ENCODE measurements at regions not wholly inside any gene's neighbourhood (a gene's known extent, or its start where the extent isn't known, plus 50 kb on each side); places are given as distances from the start of the nearest gene placed in this dataset.
"Not testable (repeated sequence)": the region's sequence is repeated elsewhere in the genome, so short reads cannot be mapped to it uniquely, and the experiment has no call there.

DNA sequence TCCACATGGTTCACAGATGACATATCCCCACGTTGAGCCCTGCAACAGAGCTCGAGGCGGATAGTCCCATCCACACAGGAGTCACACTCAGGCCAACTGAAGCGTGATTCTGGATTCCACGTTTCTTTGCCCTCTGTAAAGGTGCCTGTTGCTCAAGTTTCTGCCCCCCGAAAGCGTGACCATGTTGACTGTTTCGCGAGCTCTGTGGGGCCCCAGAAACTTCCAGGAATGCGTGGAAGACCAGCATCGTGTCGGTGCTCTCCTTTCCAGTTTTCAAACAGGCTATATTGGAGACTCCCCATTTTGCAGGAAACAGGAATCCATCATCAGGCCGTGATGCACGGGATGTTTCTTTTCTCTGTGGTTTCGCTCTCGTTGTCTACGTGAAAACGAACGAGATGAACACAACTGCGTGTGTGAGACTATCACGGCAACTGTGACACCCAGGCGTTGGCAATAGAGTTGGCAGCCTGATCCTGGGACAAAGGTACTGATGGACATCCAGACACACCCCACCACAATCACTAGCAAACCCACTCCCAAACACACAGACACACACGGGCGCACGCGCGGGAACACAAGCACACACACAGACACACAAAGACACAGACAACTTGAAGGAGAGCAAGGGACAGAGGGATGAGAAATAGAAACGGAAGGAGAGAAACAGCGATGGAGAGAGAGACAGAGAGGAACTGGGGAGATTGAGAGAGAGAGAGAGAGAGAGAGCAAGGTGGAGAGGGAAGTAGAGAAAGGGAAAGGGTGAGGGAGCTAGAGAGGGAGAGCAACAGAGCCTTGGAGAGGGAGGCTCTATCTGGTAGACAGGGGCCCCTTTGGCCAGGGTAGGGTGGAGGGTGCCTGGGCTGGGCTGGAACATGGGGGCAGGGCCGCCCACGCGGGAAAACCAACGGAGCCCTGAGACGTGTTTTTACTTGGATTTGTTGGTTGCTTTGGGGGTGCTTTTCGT, 1609.3 kb downstream of the SPATA31A7 start:
- peaks cover 33% of the 10 kb centered on the region for H3K27me3 Mint-ChIP-seq (ENCODE audit: unreplicated experiment)
- peaks cover 22% of the 10 kb centered on the region for H3K9me3 Mint-ChIP-seq (ENCODE audit: unreplicated experiment)
- not testable (repeated sequence) for H3K4me1 Mint-ChIP-seq (ENCODE audit: low read depth, unreplicated experiment)
- peak; percentile 27 for DNase-seq
- H3K36me3 Mint-ChIP-seq (ENCODE audit: unreplicated experiment) = peaks cover 19% of the 10 kb centered on the region
- H3K4me3 Mint-ChIP-seq (ENCODE audit: unreplicated experiment) = peak overlapping the region; percentile 82
- H3K27ac Mint-ChIP-seq (ENCODE audit: unreplicated experiment) = peak overlapping the region; percentile 53

DNA sequence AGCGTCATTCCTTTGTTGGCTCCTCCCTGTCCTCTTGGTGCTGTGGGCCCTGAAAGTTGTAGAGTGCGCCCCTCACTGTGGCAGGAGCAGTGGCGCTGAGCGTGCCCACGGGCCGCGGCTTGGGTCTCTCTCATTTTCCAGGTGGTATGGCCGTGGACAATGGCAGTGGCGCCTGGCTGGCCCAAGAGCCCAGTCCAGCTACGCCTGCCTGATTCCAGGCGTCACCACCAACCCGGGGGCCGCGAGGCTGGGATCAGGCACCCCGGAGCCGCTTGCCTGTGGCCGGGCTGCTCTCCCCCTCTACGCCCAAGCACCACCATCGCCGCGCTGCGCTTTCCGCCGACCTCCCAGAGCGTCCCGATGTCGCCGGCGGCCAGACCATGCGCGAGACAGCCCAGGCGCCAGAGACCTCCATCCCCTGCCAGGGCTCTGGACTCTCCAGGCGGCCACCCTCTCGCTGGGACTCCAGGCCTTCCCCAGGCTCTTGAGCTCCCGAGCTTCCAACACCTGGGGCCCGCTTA, 1610.1 kb downstream of the SPATA31A7 start:
- H3K4me1 Mint-ChIP-seq (ENCODE audit: low read depth, unreplicated experiment); H3K27ac Mint-ChIP-seq (ENCODE audit: unreplicated experiment): not testable (repeated sequence)
- peak; percentile 79 for DNase-seq
- peaks cover 22% of the 10 kb centered on the region for H3K9me3 Mint-ChIP-seq (ENCODE audit: unreplicated experiment)
- peaks cover 19% of the 10 kb centered on the region for H3K36me3 Mint-ChIP-seq (ENCODE audit: unreplicated experiment)
- H3K4me3 Mint-ChIP-seq (ENCODE audit: unreplicated experiment) = peak overlapping the region; percentile 87
- peaks cover 35% of the 10 kb centered on the region for H3K27me3 Mint-ChIP-seq (ENCODE audit: unreplicated experiment)

DNA sequence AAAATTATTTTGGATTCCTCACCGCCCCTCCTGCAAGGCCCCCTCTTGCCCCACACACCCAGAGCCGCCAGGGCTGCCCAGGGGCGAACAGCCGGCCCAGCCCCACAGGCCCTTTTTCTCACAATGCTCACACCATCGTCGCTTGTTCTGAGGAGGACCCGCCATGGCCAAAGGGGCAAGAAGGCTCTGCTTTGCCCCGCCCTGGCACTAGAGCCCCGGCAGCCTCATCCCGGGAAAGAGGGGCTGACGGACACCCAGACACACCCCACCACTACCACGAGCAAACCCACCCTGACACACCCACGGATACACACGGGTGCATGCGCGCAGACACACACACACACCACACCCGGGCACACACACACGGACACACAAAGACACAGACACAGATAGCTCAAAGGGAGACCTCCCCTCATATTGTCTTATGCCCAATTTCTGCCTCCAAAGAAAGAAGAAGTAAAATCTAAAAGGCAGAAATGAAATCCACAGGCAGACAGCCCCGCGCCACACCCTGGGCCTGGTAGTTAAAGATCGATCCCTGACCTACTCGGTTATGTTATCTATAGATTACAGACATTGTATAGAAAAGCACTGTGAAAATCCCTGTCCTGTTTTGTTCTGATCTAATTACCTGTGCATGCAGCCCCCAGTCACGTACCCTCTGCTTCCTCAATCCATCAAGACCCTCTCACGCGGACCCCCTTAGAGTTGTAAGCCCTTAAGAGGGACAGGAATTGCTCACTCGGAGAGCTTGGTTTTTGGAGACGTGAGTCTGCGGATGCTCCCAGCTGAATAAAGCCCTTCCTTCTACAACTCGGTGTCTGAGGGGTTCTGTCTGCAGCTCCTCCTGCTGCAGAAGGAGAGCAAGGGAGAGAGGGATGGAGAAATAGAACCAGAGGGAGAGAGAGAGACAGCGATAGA, 1610.9 kb downstream of the SPATA31A7 start:
- DNase-seq = peak; percentile 41
- Mint-ChIP-seq H3K36me3 (ENCODE audit: unreplicated experiment) (peaks cover 19% of the 10 kb centered on the region), H3K4me3 (ENCODE audit: unreplicated experiment) (peak overlapping the region; percentile 87)

DNA sequence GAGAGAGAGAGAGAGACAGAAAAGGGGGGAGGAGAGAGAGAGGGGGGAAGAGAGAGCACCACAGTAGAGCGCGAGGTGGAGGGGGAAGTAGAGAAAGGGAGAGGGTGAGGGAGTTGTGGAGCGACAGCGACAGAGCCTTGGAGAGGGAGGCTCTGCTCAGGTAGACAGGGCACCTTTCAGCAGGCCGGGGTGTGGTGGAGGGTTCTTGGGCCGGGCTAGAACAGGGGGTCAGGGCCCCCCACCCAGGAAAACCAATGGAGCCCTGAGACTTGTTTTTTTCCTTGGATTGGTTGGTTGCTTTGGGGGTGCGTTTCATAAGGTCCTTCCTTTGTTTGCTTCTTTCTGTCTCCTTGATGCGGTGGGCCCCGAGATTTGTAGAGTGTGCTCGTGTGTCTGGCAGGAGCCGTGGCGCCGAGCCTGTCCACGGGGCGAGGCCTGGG, 1611.6 kb downstream of the SPATA31A7 start:
- DNase-seq = peak; percentile 31
- Mint-ChIP-seq H3K9me3 (ENCODE audit: unreplicated experiment) (peaks cover 22% of the 10 kb centered on the region), H3K27me3 (ENCODE audit: unreplicated experiment) (peaks cover 38% of the 10 kb centered on the region), H3K36me3 (ENCODE audit: unreplicated experiment) (peaks cover 19% of the 10 kb centered on the region), H3K4me3 (ENCODE audit: unreplicated experiment) (peak overlapping the region; percentile 87), H3K27ac (ENCODE audit: unreplicated experiment) (peak overlapping the region; percentile 86)
- not testable (repeated sequence) for H3K4me1 Mint-ChIP-seq (ENCODE audit: low read depth, unreplicated experiment)

More for the DNA sequence above, 1610.9 kb downstream of the SPATA31A7 start:
- Mint-ChIP-seq H3K27ac (ENCODE audit: unreplicated experiment) (peak overlapping the region; percentile 40), H3K9me3 (ENCODE audit: unreplicated experiment) (peaks cover 22% of the 10 kb centered on the region), H3K27me3 (ENCODE audit: unreplicated experiment) (peaks cover 38% of the 10 kb centered on the region)
- not testable (repeated sequence) for H3K4me1 Mint-ChIP-seq (ENCODE audit: low read depth, unreplicated experiment)

DNA sequence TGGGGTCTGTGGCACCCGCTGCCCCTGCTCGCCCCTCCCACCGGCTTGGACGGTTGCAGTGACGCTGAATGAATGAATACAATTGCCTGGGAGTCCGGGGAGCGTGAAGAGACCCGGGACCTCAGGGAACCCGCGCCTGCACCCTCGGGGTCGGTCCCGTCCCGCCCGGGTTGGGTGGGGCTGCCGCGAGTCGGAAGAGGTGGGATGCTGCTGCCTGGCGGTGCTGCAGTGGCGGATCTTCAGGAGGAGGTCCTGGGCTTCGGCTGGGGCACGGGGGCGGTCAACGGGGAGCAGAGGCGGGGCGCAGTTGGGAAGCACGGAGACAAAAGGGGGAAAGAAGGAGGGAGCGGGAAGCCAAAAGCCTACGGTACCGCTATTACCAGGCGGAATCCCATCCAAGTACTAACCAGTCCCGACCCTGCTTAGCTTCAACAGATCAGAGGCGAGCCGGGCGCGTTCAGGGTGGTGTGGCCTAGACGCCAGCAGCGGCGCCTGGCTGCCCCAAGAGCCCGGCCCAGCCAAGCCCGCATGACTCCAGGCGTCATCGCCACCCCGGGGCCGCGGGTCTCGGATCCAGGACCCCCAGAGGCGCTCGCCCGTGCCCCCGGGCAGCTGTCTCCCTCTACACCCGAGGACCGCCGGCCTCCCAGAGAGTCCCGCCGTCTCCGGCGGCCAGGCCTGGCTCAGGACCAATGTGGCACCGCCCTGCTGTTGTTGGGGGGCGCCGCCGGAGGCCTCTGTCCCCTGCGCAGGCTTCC, 1612.3 kb downstream of the SPATA31A7 start:
- Mint-ChIP-seq H3K27me3 (ENCODE audit: unreplicated experiment) (peaks cover 38% of the 10 kb centered on the region), H3K4me3 (ENCODE audit: unreplicated experiment) (peak overlapping the region; percentile 87), H3K36me3 (ENCODE audit: unreplicated experiment) (peaks cover 19% of the 10 kb centered on the region), H3K9me3 (ENCODE audit: unreplicated experiment) (peaks cover 22% of the 10 kb centered on the region)
- H3K27ac Mint-ChIP-seq (ENCODE audit: unreplicated experiment); H3K4me1 Mint-ChIP-seq (ENCODE audit: low read depth, unreplicated experiment): not testable (repeated sequence)
- DNase-seq = peak; percentile 89

DNA sequence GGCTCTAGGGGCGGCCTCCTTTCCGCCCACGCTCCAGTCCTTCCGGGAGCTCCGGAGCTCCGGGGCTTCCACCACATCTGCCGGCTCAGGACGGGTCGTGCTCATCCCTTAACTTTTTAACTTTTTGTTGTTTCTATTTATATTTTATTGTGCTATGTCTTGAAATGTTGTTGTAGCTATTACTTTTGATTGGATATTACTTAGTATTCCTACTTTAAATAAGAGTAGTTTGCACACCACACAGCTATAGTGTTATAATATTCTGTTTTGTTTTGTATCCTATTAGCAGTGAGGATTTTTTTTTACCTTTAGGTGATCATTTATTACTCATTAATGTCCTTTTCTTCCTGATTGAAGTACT, 1612.9 kb downstream of the SPATA31A7 start:
- peaks cover 22% of the 10 kb centered on the region for H3K9me3 Mint-ChIP-seq (ENCODE audit: unreplicated experiment)
- H3K36me3 Mint-ChIP-seq (ENCODE audit: unreplicated experiment) = peaks cover 19% of the 10 kb centered on the region
- not testable (repeated sequence) for DNase-seq; H3K4me1 Mint-ChIP-seq (ENCODE audit: low read depth, unreplicated experiment); H3K27ac Mint-ChIP-seq (ENCODE audit: unreplicated experiment)
- H3K27me3 Mint-ChIP-seq (ENCODE audit: unreplicated experiment) = peaks cover 38% of the 10 kb centered on the region
- H3K4me3 Mint-ChIP-seq (ENCODE audit: unreplicated experiment) = peak overlapping the region; percentile 63

DNA sequence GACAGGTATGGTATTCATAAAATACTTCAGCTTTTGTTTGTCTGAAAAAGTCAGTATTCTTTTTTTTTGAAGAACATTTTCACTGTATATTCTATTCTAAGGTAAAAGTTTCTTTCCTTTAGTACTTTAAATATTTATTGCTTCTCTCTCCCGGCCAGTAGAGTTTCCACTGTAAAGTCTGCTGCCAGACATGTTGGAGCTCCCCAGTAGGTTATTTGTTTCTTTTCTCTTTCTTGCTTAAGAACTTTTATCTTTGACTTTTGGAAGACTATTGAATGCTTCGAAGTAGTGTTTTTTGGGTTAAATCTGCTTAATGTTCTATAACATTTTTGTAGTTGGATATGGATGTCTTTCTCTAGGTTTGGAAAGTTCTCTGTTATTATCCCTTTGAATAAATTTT, 1613.3 kb downstream of the SPATA31A7 start:
- Mint-ChIP-seq H3K36me3 (ENCODE audit: unreplicated experiment) (peaks cover 19% of the 10 kb centered on the region), H3K4me3 (ENCODE audit: unreplicated experiment) (peak overlapping the region; percentile 63), H3K27me3 (ENCODE audit: unreplicated experiment) (peaks cover 38% of the 10 kb centered on the region), H3K9me3 (ENCODE audit: unreplicated experiment) (peaks cover 22% of the 10 kb centered on the region)
- not testable (repeated sequence) for H3K27ac Mint-ChIP-seq (ENCODE audit: unreplicated experiment); H3K4me1 Mint-ChIP-seq (ENCODE audit: low read depth, unreplicated experiment); DNase-seq

DNA sequence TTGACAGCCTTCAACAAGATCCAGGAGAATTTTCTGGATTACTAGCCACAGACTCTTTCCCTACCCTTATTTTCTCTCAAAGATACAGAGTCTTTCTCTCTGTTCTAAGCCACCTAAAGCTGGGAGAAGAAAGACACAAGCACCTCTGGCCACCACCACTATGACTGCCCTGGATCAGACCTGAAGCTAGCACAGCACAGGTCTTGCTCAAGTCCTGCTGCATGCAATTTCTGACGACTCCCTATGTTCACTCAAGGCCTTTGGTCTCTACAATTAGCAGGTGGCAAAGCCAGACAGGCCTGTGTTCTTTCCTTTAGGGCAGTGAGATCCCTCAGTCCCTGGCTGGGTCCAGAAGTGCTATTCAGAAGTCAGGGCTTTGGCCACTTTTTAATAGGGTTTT, 1614.5 kb downstream of the SPATA31A7 start:
- not testable (repeated sequence) for H3K4me3 Mint-ChIP-seq (ENCODE audit: unreplicated experiment); H3K4me1 Mint-ChIP-seq (ENCODE audit: low read depth, unreplicated experiment); H3K27ac Mint-ChIP-seq (ENCODE audit: unreplicated experiment)
- Mint-ChIP-seq H3K9me3 (ENCODE audit: unreplicated experiment) (peaks cover 16% of the 10 kb centered on the region), H3K36me3 (ENCODE audit: unreplicated experiment) (peaks cover 13% of the 10 kb centered on the region), H3K27me3 (ENCODE audit: unreplicated experiment) (peaks cover 32% of the 10 kb centered on the region)
- DNase-seq = peak; percentile 7

DNA sequence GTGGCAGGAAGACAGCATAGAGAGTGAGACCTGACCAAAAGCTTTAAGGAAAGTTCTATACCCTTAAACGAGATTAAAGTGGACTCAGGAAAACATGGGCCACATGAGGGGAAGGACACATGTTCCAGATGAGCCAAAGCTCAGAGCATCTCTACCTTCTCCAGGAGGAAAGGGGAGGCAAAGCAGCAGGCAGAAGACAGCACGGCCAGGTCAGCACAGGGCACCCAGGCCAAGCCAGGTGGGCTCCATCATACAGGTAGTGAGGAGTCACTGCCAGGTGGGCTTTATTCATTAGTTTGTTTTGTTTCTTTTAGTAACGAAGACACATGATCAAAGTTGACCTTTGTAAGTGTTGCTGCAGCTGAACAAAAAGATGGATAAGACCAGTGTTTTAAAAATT, 1617.6 kb downstream of the SPATA31A7 start:
- H3K9me3 Mint-ChIP-seq (ENCODE audit: unreplicated experiment); H3K27ac Mint-ChIP-seq (ENCODE audit: unreplicated experiment); H3K36me3 Mint-ChIP-seq (ENCODE audit: unreplicated experiment); H3K4me3 Mint-ChIP-seq (ENCODE audit: unreplicated experiment); DNase-seq; H3K4me1 Mint-ChIP-seq (ENCODE audit: low read depth, unreplicated experiment): not testable (repeated sequence)
- H3K27me3 Mint-ChIP-seq (ENCODE audit: unreplicated experiment) = peaks cover 10% of the 10 kb centered on the region

DNA sequence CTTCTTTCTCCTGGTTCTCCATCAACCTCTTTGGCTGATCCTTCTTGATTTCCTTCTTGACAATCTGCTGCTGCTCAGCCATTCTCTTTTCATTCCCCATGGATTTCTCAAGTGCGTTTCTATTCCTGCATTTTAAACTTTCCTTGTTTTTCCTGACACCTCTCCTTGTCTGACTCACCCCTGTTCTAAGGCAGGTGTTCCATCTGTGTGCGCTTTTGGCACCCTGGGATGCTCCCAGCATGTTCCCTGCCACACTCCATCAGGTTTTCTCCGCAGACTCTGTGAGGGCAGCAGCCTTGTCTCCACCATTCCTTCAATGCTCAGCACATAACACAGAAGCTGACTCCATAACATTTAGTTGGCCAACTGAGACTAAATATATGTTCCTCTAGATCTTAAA, 1618.2 kb downstream of the SPATA31A7 start:
- not testable (repeated sequence) for H3K9me3 Mint-ChIP-seq (ENCODE audit: unreplicated experiment); DNase-seq; H3K27ac Mint-ChIP-seq (ENCODE audit: unreplicated experiment); H3K4me3 Mint-ChIP-seq (ENCODE audit: unreplicated experiment); H3K4me1 Mint-ChIP-seq (ENCODE audit: low read depth, unreplicated experiment); H3K36me3 Mint-ChIP-seq (ENCODE audit: unreplicated experiment); H3K27me3 Mint-ChIP-seq (ENCODE audit: unreplicated experiment)

DNA sequence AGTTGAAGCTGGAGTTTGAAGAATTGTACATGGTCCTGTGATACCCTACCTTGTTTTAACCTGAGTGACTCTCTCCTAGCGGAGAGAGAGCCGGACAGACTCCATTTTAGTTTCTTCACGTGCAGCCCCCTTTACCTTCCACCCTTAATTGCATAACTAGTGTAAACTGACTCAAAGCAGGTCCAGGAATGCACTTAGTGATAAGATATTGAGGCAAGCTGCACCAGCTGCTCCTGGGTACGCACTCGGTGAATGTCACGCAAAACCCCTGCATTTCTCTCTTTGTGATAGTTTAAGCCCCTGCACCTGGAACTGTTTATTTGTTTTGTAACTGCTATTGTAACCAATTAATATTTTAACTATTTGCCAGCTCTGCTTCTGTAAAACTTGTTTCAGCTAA, 1620.5 kb downstream of the SPATA31A7 start:
- not testable (repeated sequence) for H3K9me3 Mint-ChIP-seq (ENCODE audit: unreplicated experiment); H3K27me3 Mint-ChIP-seq (ENCODE audit: unreplicated experiment); DNase-seq; H3K4me1 Mint-ChIP-seq (ENCODE audit: low read depth, unreplicated experiment); H3K4me3 Mint-ChIP-seq (ENCODE audit: unreplicated experiment); H3K27ac Mint-ChIP-seq (ENCODE audit: unreplicated experiment); H3K36me3 Mint-ChIP-seq (ENCODE audit: unreplicated experiment)
